Breast epithelium (tissue), 4 donors: ENCODE measurements at regions not wholly inside any gene's neighbourhood (a gene's known extent, or its start where the extent isn't known, plus 50 kb on each side); places are given as distances from the start of the nearest gene placed in this dataset.

ENCODE experiments used
- DNase-seq, 2 donors: peaks; one replicate each; pipeline ENCODE4 v3.0.0-alpha.2; 2019; ENCODE audit warnings: low spot score in 2 of 2
- H3K27ac ChIP-seq, 2 donors: fragments of 200-600 bp; sonication (generic) in 1 of 2; one replicate each; pipeline ENCODE4 v1.5.1; 2016 to 2019; ENCODE audit warnings: mild to moderate bottlenecking in 1 of 2
- H3K27me3 ChIP-seq, 2 donors: fragments of 200-600 bp; sonication (generic) in 1 of 2; one replicate each; pipeline versions ENCODE4 v1.5.1 to v1.6.0; 2017 to 2019; ENCODE audit warnings: control low read depth in 1 of 2, mild to moderate bottlenecking in 1 of 2
- H3K36me3 ChIP-seq: fragments of 200-600 bp; one replicate; pipeline ENCODE4 v1.5.1; 2019
- H3K4me1 ChIP-seq, 2 donors: fragments of 200-600 bp; sonication (generic); one replicate each; pipeline ENCODE4 v1.5.1; 2016 to 2019; ENCODE audit warnings: control low read depth in 1 of 2
- H3K4me3 ChIP-seq, 3 donors: fragments of 200-600 bp; sonication (generic); 1 replicate in 2 of 3; 2 replicates in 1 of 3; pipeline ENCODE4 v1.5.1; 2016 to 2019; ENCODE audit warnings: mild to moderate bottlenecking in 3 of 3, moderate library complexity in 2 of 3
- H3K9me3 ChIP-seq, 2 donors: fragments of 200-600 bp; sonication (generic) in 1 of 2; one replicate each; pipeline ENCODE4 v1.5.1; 2016 to 2019; ENCODE audit warnings: control low read depth in 1 of 2
- POLR2A ChIP-seq: fragments of 450-650 bp; IDR thresholded peaks from one replicate; pipeline ENCODE4 v1.6.1; 2016; ENCODE audit warnings: antibody characterized with exemption, mild to moderate bottlenecking, moderate library complexity
- POLR2AphosphoS5 ChIP-seq, 3 donors: sonication (generic); formaldehyde crosslinking; IDR thresholded peaks; one replicate each; pipeline ENCODE4 v1.6.1; 2017; ENCODE audit warnings: antibody characterized with exemption in 3 of 3
- intact Hi-C: fragments of 100-400 bp; cut with DNase I; formaldehyde crosslinking; loops from one replicate; pipeline ENCODE4 v1.15.1; 2023; ENCODE audit warnings: low total_unique reads
- TF ChIP-seq, protein P1 (sequence below), 3 donors: fragments of 450-650 bp; IDR thresholded peaks; one replicate each; pipeline ENCODE4 v1.5.1; 2016 to 2017; ENCODE audit warnings: antibody characterized with exemption in 3 of 3, mild to moderate bottlenecking in 3 of 3, moderate library complexity in 3 of 3

DNA sequence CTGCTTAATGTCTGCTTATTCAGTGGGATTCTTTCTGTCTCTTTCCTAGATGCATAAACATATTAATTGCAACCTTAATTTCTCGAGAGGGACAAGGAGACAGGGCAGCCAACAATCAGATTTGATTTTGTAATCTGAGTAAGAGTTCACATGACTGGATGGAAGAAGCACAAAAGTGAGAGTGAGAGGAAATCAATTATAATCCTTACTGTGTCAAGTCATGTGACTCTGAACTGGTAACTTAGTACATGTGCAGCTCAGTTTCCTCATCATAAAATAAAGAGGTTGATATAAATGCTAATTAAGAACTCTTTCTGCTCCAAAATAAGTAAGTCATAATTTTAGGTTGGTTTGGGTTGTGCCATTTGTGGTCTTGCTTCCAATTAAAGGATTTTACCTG, 439.5 kb downstream of the AMY1C start:
- Histone ChIP-seq H3K9me3 (no peaks in the 10 kb centered on the region), H3K4me1 (no peaks in the 10 kb centered on the region), H3K36me3 (no peaks in the 10 kb centered on the region), H3K4me3 (no peak overlapping the region), H3K27ac (no peak overlapping the region), H3K27me3 (no peaks in the 10 kb centered on the region)
- TF ChIP-seq, protein P1, sequence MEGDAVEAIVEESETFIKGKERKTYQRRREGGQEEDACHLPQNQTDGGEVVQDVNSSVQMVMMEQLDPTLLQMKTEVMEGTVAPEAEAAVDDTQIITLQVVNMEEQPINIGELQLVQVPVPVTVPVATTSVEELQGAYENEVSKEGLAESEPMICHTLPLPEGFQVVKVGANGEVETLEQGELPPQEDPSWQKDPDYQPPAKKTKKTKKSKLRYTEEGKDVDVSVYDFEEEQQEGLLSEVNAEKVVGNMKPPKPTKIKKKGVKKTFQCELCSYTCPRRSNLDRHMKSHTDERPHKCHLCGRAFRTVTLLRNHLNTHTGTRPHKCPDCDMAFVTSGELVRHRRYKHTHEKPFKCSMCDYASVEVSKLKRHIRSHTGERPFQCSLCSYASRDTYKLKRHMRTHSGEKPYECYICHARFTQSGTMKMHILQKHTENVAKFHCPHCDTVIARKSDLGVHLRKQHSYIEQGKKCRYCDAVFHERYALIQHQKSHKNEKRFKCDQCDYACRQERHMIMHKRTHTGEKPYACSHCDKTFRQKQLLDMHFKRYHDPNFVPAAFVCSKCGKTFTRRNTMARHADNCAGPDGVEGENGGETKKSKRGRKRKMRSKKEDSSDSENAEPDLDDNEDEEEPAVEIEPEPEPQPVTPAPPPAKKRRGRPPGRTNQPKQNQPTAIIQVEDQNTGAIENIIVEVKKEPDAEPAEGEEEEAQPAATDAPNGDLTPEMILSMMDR (IDR thresholded peaks at IDR 0.05): no peak
- TF ChIP-seq POLR2A (no peak), POLR2AphosphoS5 (IDR thresholded peaks at IDR 0.05) (no peak)
- intact Hi-C loops: no loop called here
- DNase-seq: no peak

DNA sequence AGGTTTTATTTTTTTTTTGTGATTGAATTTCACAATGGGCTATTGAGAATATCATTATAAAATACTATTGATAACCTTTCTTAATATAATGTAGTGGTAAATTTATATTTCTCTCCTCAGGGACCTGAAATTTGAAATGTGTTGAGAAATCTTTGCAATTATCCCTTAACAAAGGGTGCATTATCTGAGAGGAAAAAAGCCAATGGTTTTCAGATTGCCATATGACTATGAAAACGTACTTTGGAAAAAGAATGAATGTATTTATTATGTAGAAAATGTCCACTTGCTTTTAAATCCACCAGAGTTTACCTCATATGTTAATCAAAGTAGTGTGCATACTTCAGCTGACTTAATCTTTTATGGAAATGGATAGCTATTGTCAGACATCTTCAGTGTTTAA, 441.1 kb downstream of the AMY1C start:
- Histone ChIP-seq H3K9me3 (no peaks in the 10 kb centered on the region), H3K4me3 (no peak overlapping the region), H3K36me3 (no peaks in the 10 kb centered on the region), H3K27me3 (no peaks in the 10 kb centered on the region), H3K27ac (no peak overlapping the region), H3K4me1 (no peaks in the 10 kb centered on the region)
- no peak for DNase-seq
- intact Hi-C loops: no loop called here
- no peak for TF ChIP-seq POLR2AphosphoS5 (IDR thresholded peaks at IDR 0.05)
- no peak for TF ChIP-seq POLR2A
- TF ChIP-seq, protein P1 (IDR thresholded peaks at IDR 0.05): no peak

DNA sequence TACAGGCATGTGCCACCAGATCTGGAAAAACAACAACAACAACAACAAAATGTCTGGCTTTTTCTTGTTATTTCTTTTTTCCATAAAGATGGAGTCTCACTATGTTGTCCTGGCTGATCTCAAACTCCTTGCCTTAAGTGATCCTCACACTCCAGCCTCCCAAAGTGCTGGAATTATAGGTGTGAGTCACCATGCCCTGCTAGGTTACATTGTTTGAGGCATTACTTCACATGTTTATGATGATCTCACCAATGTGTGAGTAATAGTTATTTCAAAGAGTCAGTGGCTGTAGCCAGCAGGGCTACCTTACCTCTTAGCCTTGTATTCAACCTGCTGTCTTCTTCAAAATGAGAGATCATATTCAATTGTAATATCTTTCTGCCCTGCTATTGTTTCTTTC, 445.7 kb downstream of the AMY1C start:
- Histone ChIP-seq H3K27me3 (no peaks in the 10 kb centered on the region), H3K27ac (no peak overlapping the region), H3K4me1 (no peaks in the 10 kb centered on the region), H3K9me3 (peaks cover 5% of the 10 kb centered on the region in 2 donors), H3K36me3 (no peaks in the 10 kb centered on the region), H3K4me3 (no peak overlapping the region)
- TF ChIP-seq POLR2AphosphoS5 (IDR thresholded peaks at IDR 0.05): no peak
- TF ChIP-seq, protein P1 (IDR thresholded peaks at IDR 0.05): no peak
- no peak for TF ChIP-seq POLR2A
- intact Hi-C loops: no loop called here
- DNase-seq: no peak

GRCh38 chr1:104196136-104196535, 446.4 kb downstream of the AMY1C start:
- intact Hi-C loops: no loop called here
- Histone ChIP-seq H3K4me3 (no peak overlapping the region), H3K9me3 (peaks cover 9 to 12% of the 10 kb centered on the region in 2 donors), H3K27ac (no peak overlapping the region), H3K4me1 (no peaks in the 10 kb centered on the region), H3K27me3 (no peaks in the 10 kb centered on the region), H3K36me3 (no peaks in the 10 kb centered on the region)
- TF ChIP-seq POLR2AphosphoS5 (IDR thresholded peaks at IDR 0.05): no peak
- TF ChIP-seq, protein P1 (IDR thresholded peaks at IDR 0.05): no peak
- no peak for TF ChIP-seq POLR2A
- DNase-seq: no peak

- Histone ChIP-seq H3K36me3 (no peaks in the 10 kb centered on the region), H3K4me1 (no peaks in the 10 kb centered on the region), H3K9me3 (peaks cover 9 to 19% of the 10 kb centered on the region in 2 donors), H3K27ac (no peak overlapping the region), H3K4me3 (no peak overlapping the region), H3K27me3 (no peaks in the 10 kb centered on the region)
- intact Hi-C loops: no loop called here
- TF ChIP-seq, protein P1 (IDR thresholded peaks at IDR 0.05): no peak
- TF ChIP-seq POLR2A (no peak), POLR2AphosphoS5 (IDR thresholded peaks at IDR 0.05) (no peak)
- DNase-seq: no peak
These were observed 447.8 kb downstream of the AMY1C start for GRCh38 chr1:104197516-104197915.
